Heart right ventricle (tissue), 16 donors: ENCODE measurements at regions not wholly inside any gene's neighbourhood (a gene's known extent, or its start where the extent isn't known, plus 50 kb on each side); places are given as distances from the start of the nearest gene placed in this dataset.

Experiments
- ATAC-seq, 8 donors: fragments of 200-7000 bp; cut with Tn5 transposase; one replicate each; pipeline ENCODE4 v1.9.1; 2020; ENCODE audit warnings: mild to moderate bottlenecking in 8 of 8, moderate library complexity in 8 of 8, moderate number of reproducible peaks in 1 of 8
- DNase-seq, 2 donors: peaks; one replicate each; pipeline ENCODE4 v3.0.0-alpha.2; 2020
- H3K27ac ChIP-seq, 10 donors: fragments of 200-600 bp; sonication (generic) in 2 of 10; one replicate each; pipeline versions ENCODE4 v1.5.0 to v1.8.0; 2020 to 2022; ENCODE audit warnings: mild to moderate bottlenecking in 3 of 10
- H3K27me3 ChIP-seq, 7 donors: fragments of 200-600 bp; one replicate each; pipeline ENCODE4 v1.8.0; 2021 to 2022; ENCODE audit warnings: mild to moderate bottlenecking in 2 of 7
- H3K36me3 ChIP-seq, 9 donors: fragments of 200-600 bp; sonication (generic) in 1 of 9; one replicate each; pipeline versions ENCODE4 v1.5.0 to v1.8.0; 2020 to 2022; ENCODE audit warnings: mild to moderate bottlenecking in 2 of 9
- H3K4me1 ChIP-seq, 9 donors: fragments of 200-600 bp; sonication (generic) in 1 of 9; one replicate each; pipeline versions ENCODE4 v1.5.0 to v1.8.0; 2020 to 2022; ENCODE audit warnings: mild to moderate bottlenecking in 4 of 9
- H3K4me3 ChIP-seq, 10 donors: fragments of 200-600 bp; sonication (generic) in 2 of 10; one replicate each; pipeline versions ENCODE4 v1.5.0 to v1.8.0; 2020 to 2022; ENCODE audit warnings: mild to moderate bottlenecking in 7 of 10, moderate library complexity in 2 of 10
- H3K9me3 ChIP-seq, 11 donors: fragments of 200-600 bp in 10 of 11; sonication (generic) in 2 of 11; one replicate each; pipeline versions ENCODE4 v1.5.0 to v1.8.0; 2013 to 2022; ENCODE audit warnings: mild to moderate bottlenecking in 2 of 11, control low read depth in 1 of 11, moderate library complexity in 1 of 11
- WGBS, 2 donors: extraction: QIAGEN DNeasy Blood & Tissue Kit; methylation state at CpG; one replicate each; pipeline ENCODE4 v1.1.7; 2013; ENCODE audit warnings: inconsistent platforms in 1 of 2; 5-methylcytosine and 5-hydroxymethylcytosine counted together
- intact Hi-C, 10 donors: fragments of 100-400 bp; cut with DNase I; formaldehyde crosslinking; loops; one replicate each; pipeline versions ENCODE4 v1.11.1 to v1.14.2; 2022
- TF ChIP-seq, protein P1 (sequence below), 9 donors: fragments of 200-600 bp; sonication (generic) in 2 of 9; IDR thresholded peaks; one replicate each; pipeline versions ENCODE4 v1.5.0 to v1.8.0; 2021 to 2022; ENCODE audit warnings: antibody characterized with exemption in 9 of 9, mild to moderate bottlenecking in 5 of 9, moderate library complexity in 1 of 9
- donor health status: Arrhythmogenic right ventricular cardiomyopathy.
- donor health status: ischemic (EF 13 %, LVEDD 7.1; RV severe dilation, severe dysfunction).
- donor health status: healthy with polysubstance abuse.
- donor health status: DM: no; HTN: yes; CAD: no.
- donor health status: DM: no; HTN: no; CAD: no.
- donor health status: ischemic (EF 25% LVEDD 6.9; RV normal size, moderate dysfunction).
- donor health status: ischemic (EF 25% LVEDD 5.7; RV mildly dilated, moderate dysfunction).
- donor health status: healthy.
- donor health status: DM: yes; HTN: yes; CAD: no.
- donor health status: Ischemic cardiomyopathy.
- donor health status: ischemic (EF 35%, LVEDD 5.7; RV mildly dilated, moderate dysfunction).
- donor health status: nonischemic (EF 11% LVEDD 7.7; RV severe dilation, severe dysfunction).
- donor health status: DM: yes; HTN: yes; CAD: no.
- donor health status: PGD.
- donor health status: ischemic (EF 29% LVEDD 5.4; RV normal size, mild dysfunction).
- donor health status: nonischemic (EF 23%, LVEDD 6.1; RV moderate dilation, normal function).

DNA sequence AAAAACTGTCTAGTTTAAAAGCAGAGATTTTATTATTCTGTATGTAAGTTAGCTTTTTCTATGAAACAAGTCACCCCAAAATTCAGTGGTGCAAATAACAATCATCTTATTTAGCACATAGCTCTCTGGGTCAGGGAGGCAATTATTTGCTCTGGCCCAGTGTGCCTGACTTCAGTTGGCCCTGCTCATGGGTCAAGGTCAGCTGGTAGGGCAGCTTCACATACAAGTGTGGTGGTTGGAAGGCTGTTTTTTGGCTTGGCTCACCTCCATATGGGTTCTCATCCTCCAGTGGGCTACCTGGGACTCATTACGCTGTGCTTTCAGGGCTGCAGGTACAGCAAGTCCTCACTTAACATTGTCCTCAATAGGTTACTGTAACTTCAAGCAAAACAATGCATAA is 228.6 kb downstream of the NR2F2 start:
- Histone ChIP-seq H3K27me3 (no peaks in the 10 kb centered on the region), H3K36me3 (no peaks in the 10 kb centered on the region), H3K4me1 (no peaks in the 10 kb centered on the region), H3K27ac (no peak overlapping the region), H3K9me3 (peaks cover 0 to 13% (median 3%) of the 10 kb centered on the region in 11 donors), H3K4me3 (no peak overlapping the region)
- TF ChIP-seq, protein P1, sequence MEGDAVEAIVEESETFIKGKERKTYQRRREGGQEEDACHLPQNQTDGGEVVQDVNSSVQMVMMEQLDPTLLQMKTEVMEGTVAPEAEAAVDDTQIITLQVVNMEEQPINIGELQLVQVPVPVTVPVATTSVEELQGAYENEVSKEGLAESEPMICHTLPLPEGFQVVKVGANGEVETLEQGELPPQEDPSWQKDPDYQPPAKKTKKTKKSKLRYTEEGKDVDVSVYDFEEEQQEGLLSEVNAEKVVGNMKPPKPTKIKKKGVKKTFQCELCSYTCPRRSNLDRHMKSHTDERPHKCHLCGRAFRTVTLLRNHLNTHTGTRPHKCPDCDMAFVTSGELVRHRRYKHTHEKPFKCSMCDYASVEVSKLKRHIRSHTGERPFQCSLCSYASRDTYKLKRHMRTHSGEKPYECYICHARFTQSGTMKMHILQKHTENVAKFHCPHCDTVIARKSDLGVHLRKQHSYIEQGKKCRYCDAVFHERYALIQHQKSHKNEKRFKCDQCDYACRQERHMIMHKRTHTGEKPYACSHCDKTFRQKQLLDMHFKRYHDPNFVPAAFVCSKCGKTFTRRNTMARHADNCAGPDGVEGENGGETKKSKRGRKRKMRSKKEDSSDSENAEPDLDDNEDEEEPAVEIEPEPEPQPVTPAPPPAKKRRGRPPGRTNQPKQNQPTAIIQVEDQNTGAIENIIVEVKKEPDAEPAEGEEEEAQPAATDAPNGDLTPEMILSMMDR (IDR thresholded peaks at IDR 0.05), result no peak
- no peak for ATAC-seq
- no peak for DNase-seq
- intact Hi-C loops, result loop anchor here in 1 of 10 donors (10.0 kb wide), 1 partner anchor 56 kb away; no protein-coding TSS in a partner anchor
- 95 to 96% methylated on average over 1 of the region's 1 CpG for WGBS, 2 donors

DNA sequence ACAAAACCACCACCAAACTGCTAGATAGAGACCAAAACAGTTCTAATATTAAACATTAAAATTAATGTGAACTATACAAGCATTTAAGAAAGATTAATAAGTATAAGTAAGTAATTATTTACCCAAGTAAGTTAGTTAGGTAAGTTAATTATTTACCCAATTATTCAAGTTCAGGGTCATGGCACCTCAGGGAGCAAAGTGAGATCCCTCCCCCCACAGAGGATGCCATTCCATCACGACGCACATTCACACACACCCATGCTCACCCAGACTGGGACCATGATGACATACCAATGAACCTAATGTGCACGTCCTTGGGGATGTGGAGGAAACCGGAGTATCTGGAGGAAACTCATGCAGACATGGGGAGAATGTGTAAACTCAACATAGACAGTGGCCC is 229.1 kb downstream of the NR2F2 start:
- no peaks in the 10 kb centered on the region for H3K27me3 ChIP-seq
- no peak overlapping the region for H3K27ac ChIP-seq
- TF ChIP-seq, protein P1 (IDR thresholded peaks at IDR 0.05), result no peak
- no peaks in the 10 kb centered on the region for H3K4me1 ChIP-seq
- WGBS, 2 donors, result 82 to 85% methylated on average over 4 of the region's 4 CpGs
- DNase-seq (no peak), ATAC-seq (no peak)
- no peaks in the 10 kb centered on the region for H3K36me3 ChIP-seq
- peaks cover 0 to 18% (median 4%) of the 10 kb centered on the region in 11 donors for H3K9me3 ChIP-seq
- no peak overlapping the region for H3K4me3 ChIP-seq
- intact Hi-C loops, result loop anchor here in 1 of 10 donors (10.0 kb wide), 1 partner anchor 55 kb away; no protein-coding TSS in a partner anchor

DNA sequence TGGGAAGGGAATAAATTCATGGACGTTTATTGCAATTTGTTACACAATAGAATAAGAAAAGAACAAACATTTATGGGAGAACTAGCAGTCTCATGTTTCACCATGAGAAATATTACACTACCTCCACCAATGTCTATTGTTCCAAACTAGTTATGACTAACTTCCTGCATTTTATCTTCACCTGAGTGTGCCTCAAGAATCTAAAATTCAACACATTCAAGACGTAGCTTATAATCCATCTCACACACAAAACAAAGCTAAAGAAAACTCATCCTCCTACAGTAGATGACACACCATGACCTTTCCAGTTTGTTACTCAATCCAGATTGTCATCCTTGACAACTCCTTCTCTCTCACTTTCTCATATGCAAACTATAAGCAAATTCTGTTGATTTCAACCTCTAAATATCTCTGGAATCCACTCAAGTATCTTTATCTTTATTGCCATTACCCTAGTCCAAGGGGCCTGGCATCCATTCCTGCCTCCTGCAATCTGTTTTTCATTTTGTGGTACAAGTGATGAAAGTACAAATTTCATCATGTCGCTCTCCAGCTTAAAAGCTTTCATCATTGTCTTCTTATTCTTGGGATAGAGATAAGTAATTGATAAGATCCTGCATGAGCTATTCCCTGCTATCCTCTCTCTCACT is 229.9 kb downstream of the NR2F2 start:
- Histone ChIP-seq H3K4me3 (no peak overlapping the region), H3K4me1 (no peaks in the 10 kb centered on the region), H3K27ac (no peak overlapping the region), H3K9me3 (peaks cover 0 to 18% (median 6%) of the 10 kb centered on the region in 11 donors), H3K36me3 (no peaks in the 10 kb centered on the region), H3K27me3 (no peaks in the 10 kb centered on the region)
- TF ChIP-seq, protein P1 (IDR thresholded peaks at IDR 0.05), result no peak
- ATAC-seq (no peak), DNase-seq (no peak)
- WGBS, 2 donors, result 37 to 46% methylated on average over 3 of the region's 3 CpGs
- intact Hi-C loops, result no loop called here

DNA sequence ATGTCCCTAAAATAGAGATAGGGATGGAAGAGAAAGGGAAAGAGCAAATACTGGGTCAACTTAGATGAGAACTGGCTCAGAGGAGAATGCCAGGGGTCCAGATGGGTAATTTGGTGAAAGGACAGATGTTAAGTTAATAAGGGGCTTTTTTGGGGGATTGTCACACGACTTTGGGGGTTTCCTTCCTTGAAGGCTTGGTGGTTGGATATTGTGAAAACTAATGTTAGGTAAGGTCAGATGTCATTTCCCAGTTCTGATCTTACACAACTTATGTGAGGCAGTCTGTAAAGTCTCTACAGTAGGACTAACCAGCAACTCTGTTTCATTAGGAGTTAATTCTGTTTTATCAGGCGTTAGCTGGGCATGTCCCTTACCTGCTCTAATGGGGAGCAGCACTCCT is 231.1 kb downstream of the NR2F2 start:
- DNase-seq, result no peak
- ATAC-seq, result no peak
- H3K27ac ChIP-seq, result no peak overlapping the region
- intact Hi-C loops, result no loop called here
- H3K27me3 ChIP-seq, result no peaks in the 10 kb centered on the region
- no peak overlapping the region for H3K4me3 ChIP-seq
- 61 to 72% methylated on average over 2 of the region's 2 CpGs for WGBS, 2 donors
- TF ChIP-seq, protein P1 (IDR thresholded peaks at IDR 0.05), result no peak
- no peaks in the 10 kb centered on the region for H3K4me1 ChIP-seq
- no peaks in the 10 kb centered on the region for H3K36me3 ChIP-seq
- peaks cover 0 to 18% (median 6%) of the 10 kb centered on the region in 11 donors for H3K9me3 ChIP-seq
